HG02870 (cell line): ENCODE measurements at regions not wholly inside any gene's neighbourhood (a gene's known extent, or its start where the extent isn't known, plus 50 kb on each side); places are given as distances from the start of the nearest gene placed in this dataset.
A peak's percentile ranks its signal among the peaks of the same experiment; 100 is the strongest.

ENCODE experiments used
- ATAC-seq: cut with Tn5 transposase; IDR thresholded peaks from one replicate; pipeline ENCODE4 v1.9.1; 2021; ENCODE audit warnings: mild to moderate bottlenecking, moderate library complexity; ENCODE audit not compliant: unreplicated experiment

GRCh38 chr16:79271583-79271982 lies 329.0 kb downstream of the MAF start:
- ATAC-seq, result no peak

GRCh38 chr16:79270011-79270410 lies 330.5 kb downstream of the MAF start:
- ATAC-seq, result no peak

- peak; percentile 92 for ATAC-seq
These were observed 331.2 kb downstream of the MAF start for GRCh38 chr16:79269211-79269863.

GRCh38 chr16:79267781-79268180 lies 332.8 kb downstream of the MAF start:
- no peak for ATAC-seq

- no peak for ATAC-seq
These were observed 333.4 kb downstream of the MAF start for GRCh38 chr16:79267146-79267545.

- no peak for ATAC-seq
These were observed 334.8 kb downstream of the MAF start for GRCh38 chr16:79265701-79266100.

GRCh38 chr16:79265196-79265595 lies 335.3 kb downstream of the MAF start:
- ATAC-seq, result no peak

GRCh38 chr16:79264237-79265109 lies 336.1 kb downstream of the MAF start:
- ATAC-seq, result no peak

- no peak for ATAC-seq
These were observed 337.1 kb downstream of the MAF start for GRCh38 chr16:79263425-79263824.
